Stimulated activated CD4-positive, alpha-beta T cell treated with anti-CD3 and anti-CD28 coated beads, Interleukin-1b, Interleukin-23, amount 100 ng/mL, for 1 hour (primary cell): ENCODE measurements at regions not wholly inside any gene's neighbourhood (a gene's known extent, or its start where the extent isn't known, plus 50 kb on each side); places are given as distances from the start of the nearest gene placed in this dataset.

ENCODE experiments used
- DNase-seq, 2 donors: peaks; one replicate each; pipeline ENCODE4 v3.0.0-alpha.2; 2020; ENCODE audit warnings: low read depth in 2 of 2

GRCh38 chr13:44120849-44121755 lies 241.4 kb downstream of the LACC1 start:
- no peak for DNase-seq

DNA sequence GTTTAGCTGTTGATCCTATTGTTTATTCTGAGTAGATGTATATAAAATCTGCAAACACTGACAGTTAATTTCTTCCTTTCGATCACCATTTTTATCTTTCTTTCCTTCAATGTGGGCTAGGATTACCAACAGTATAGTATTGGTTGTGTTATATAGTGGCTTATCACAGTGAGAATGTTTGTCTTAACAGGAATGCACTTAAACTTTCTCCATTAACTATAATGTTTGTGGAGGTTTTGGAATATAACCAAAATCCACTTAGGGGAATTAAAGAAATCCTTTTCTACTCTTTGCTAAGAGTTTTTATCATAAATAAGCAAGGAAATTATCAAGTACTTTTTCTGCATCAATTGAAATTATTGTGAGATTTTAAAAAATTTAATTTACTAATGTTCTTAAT lies 244.6 kb downstream of the LACC1 start:
- no peak for DNase-seq

DNA sequence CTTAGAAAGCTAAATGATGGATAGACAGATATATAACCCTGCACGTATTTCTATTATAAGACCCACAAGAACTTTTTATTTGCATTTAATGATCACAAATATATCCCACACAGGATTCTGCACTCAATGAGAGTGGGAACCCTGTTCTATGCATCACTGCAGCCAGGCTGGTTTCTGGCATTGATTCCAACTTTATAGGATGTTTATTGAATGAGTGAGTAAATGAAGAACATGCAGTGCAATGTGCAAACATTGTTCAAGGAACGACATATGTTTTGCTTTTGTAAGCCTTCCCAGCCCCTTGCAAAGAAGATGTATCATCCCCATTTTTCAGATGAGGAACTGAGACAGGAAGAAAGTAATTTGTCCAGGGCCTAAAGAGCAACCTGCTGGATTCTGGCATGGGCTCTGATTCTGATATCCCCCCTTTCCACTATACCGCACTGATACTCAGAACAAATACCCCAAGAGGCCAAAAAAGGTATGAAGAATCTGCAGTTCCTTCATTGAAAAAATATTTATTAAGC lies 246.3 kb downstream of the LACC1 start:
- DNase-seq, result no peak

DNA sequence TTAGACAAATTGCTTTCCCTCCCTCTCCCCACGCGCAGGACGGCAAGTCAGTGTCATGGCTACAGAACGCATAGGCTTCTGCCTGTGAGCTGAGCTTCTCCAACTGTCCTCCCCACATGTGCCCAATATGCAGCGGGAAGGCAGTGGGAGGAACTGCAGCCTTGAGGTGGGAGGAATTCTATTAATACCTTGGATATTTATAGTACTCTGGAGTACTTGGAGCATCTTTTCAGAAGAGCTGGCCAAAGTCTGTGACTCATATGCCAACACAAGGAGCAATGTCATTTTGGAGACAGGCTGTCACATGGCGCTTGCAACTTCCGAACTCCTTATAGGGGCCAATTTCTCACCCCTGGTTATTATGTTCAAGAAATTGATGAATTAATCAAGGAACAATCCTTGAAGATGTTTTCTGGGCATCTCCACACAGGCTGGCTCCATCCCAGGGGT lies 245.0 kb upstream of the SERP2 start:
- DNase-seq, result no peak

DNA sequence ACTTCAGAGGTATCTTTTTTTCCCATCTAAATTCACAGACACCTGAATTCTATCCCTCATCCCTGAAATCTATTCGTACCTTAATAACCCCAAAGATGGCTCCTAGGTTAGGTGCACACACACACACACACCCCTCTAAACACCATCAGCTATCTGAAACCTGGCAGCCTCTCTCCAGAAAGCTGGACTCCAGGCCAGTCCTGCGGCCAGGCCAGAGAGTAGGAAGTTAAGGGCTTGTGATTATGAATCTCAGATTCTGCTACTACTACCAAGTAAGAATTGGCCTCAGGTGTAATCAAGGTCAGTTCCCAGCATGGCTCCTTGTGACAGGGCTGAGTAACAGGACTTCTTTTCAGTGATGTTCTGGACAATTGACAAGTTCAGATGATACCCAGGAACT lies 244.2 kb upstream of the SERP2 start:
- DNase-seq, result no peak

DNA sequence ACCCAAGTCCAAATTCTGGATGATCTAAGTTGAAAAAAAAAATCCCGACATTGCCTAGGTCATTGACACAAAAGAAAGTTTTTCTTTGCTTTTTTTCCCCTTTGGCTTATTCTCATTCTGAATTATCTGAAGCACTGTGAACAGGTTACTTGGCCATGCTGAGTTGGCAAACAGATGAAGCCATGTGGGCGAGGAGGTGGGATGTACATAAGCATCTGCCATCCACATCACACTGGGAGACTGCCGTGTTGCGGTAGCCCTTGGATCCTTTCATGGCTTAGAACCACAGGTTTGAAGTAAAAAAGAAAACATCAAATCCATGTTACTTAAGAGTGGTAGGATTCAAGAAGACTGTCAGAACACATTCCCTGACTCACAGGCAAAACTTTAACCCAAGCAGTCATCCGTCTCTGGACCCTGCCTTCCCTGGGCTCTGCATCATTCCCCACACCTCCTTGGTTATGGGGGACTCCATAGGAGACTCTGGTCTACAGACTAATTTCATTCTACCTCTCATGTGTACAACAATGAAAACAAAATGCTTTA lies 242.5 kb upstream of the SERP2 start:
- no peak for DNase-seq

- no peak for DNase-seq
Measured at GRCh38 chr13:44132710-44133109, 240.9 kb upstream of the SERP2 start.

- DNase-seq, result no peak
Measured at GRCh38 chr13:44133626-44134025, 240.0 kb upstream of the SERP2 start.

DNA sequence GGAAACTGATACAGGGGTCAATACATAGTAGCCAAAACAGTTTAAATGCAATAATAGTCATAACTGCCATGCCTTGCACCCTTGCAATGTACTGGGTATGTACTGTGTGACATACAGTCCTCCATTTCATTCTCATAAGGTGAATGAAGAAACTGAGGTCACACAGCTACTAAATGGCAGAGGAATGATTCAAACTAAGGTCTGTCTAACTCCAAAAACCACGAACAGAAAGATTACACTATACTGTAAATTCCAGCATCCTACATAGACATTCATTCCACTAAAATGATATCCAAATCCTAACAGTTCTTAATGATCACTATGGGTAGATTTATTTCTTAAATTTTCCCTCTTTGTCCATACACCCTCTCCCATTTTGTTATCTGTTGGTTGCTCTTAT lies 238.1 kb upstream of the SERP2 start:
- no peak for DNase-seq

DNA sequence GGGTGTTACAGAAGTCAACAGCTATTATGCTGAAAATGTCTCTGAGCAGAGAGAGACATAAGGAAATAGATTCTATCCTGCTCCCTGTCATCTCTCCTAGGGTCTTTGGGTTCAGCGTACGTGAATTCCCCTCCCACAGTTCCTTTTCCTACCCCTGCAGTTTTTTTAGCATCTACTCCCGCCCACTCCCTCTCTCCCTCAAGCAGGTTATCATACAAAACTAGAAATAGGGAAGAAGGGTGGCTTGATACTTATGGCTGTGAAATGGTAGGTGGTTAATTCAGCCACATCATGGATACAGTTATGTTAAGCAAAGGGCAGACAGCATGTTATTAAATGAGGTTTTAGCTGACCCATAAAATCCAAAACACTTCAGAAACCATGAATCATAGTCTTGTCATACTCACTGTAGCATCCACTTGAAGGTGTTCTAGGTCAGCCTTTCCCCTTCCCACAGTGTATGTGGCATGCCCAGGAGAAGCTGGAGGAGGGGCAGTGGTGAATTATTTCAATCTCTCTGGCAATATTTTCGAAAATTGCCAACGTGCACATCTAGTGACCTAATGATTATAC lies 236.8 kb upstream of the SERP2 start:
- no peak for DNase-seq

GRCh38 chr13:44137466-44137865 lies 236.2 kb upstream of the SERP2 start:
- DNase-seq, result no peak

DNA sequence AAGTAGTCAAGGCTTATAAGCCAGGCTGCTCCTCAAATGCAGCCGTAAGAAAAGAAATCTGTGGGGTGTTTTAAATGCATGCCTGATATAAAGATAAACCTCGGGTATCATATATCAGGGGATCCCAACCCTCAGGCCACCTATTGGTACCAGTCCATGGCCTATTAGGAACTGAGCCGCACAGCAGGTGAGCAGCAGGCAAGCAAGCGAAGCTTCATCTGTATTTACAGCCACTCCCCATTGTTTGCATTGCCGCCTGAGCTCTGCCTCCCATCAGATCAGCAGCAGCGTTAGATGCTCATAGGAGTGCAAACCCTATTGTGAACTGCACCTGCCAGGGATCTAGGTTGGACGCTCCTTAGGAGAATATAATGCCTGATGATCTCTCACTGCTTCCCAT lies 233.5 kb upstream of the SERP2 start:
- DNase-seq, result no peak

DNA sequence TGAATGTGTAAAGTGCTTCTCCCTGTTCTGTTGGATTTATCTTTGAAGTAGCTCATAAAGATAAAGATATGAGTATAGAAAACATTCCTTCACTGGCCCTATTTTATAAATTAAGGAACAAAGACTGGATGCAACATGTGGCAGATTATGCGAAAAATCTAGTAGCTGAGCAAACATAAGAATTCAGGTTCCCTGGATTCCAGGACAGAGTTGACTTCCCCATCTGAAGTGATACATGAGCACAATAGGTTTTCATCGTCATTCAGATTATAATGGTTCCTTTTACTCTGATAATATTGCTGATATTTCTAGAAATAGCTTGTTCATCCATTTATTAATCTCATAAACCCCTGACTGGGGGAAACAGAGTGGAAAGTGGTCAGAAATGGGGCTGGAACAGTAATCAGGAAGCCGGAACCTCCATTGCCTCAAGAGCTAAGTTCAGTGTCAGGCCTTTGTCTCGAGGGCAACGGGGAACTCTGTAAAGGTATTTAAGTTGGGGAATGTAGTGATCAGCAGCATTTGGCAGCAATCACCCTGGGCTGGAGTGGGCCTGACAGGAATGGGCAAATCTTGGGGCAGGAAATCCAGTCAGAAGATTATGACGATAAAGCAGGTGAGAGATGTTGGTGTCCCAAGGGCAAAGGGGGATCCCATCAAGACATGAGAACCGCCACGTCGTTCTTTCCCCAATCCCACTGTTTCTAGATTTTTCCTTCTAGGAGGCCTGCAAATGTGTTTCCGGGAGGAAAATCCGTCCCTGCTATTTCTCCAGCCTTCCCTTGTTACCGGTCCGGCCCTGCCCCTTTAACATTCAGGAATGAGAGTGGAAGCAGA lies 232.5 kb upstream of the SERP2 start:
- no peak for DNase-seq

DNA sequence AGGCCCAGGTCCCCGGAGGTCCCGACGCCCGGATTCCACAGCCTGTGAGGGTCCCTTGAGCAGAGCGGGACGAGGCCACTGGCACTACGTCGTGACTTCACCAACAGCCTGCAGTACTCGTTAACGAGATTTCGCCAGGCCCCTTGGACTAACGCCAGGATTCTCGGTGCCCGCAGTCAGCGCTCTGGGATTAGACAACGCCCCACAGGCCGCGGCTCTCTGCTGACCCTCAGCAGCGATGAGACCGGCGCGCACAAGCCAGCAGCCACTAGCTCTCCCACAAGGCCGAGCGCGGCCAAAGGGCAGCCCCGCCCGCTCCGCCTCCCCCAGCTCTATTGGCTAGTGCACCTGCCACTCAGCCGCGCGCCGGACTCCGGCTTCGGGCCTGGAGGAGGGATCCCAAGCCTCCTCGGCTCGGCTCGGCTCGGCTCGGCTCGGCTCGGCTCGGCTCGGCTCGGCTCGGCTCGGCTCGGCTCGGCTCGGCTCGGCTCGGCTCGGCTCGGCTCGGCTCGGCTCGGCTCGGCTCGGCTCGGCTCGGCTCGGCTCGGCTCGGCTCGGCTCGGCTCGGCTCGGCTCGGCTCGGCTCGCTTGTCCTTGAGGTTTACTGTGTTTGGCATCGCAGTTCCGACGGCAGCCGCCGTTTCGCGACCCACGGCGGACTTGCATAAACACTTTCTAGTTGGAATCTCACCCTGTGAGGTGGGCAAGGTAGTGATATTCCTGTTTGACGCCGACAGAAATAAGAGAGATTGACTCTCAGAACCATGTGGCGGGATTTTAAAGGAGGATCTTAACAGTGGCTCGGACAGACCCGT lies 231.7 kb upstream of the SERP2 start:
- DNase-seq, result peak; percentile 82 to 93

GRCh38 chr13:44142540-44142867 lies 231.1 kb upstream of the SERP2 start:
- DNase-seq, result no peak

GRCh38 chr13:44142941-44143665 lies 230.5 kb upstream of the SERP2 start:
- DNase-seq, result no peak

DNA sequence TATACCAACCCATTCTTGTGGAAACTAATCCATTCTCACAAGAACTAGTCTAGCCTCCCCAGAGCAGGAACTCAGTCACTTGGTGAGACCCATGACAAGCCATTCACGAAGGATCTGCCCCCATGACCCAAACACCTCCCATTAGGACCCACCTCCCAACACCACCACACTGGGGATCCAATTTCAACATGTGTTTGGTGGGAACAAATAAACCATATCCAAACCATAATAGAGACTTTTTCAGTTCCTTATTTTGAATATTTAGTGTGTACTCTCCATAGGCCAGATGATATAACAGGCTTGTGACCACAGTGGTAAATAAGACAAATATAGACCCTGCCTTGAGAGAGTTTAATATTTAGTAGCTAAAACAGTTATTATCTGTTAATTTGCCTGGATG lies 227.5 kb upstream of the SERP2 start:
- no peak for DNase-seq

GRCh38 chr13:44147233-44147632 lies 226.4 kb upstream of the SERP2 start:
- no peak for DNase-seq

DNA sequence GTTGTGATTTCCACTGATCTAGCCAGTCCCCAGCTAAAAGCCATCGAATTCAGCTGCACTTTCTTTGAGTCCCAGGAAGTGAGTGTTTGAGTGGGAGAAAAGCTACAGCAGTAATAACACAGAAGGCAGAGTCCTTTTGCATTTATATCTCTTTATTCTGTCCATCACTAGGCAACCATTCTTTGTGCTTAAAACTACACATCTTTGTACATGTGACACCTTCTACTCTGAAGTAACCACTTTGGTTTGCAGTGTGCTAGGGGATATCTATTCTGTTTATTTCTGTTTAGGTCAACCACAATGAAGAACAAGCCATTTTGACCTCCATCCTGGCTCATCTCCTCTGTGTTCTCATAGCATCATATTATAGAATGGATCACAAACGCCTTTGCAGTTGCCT lies 226.0 kb upstream of the SERP2 start:
- no peak for DNase-seq

GRCh38 chr13:44148159-44148914 lies 225.3 kb upstream of the SERP2 start:
- no peak for DNase-seq
